Occipital lobe (tissue), 1 donor: ENCODE measurements at regions not wholly inside any gene's neighbourhood (a gene's known extent, or its start where the extent isn't known, plus 50 kb on each side); places are given as distances from the start of the nearest gene placed in this dataset.
A peak's percentile ranks its signal among the peaks of the same experiment; 100 is the strongest.

Source experiments
- DNase-seq: peaks from one replicate; lab custom pipeline; 2025; lab: John Stamatoyannopoulos, UW

DNA sequence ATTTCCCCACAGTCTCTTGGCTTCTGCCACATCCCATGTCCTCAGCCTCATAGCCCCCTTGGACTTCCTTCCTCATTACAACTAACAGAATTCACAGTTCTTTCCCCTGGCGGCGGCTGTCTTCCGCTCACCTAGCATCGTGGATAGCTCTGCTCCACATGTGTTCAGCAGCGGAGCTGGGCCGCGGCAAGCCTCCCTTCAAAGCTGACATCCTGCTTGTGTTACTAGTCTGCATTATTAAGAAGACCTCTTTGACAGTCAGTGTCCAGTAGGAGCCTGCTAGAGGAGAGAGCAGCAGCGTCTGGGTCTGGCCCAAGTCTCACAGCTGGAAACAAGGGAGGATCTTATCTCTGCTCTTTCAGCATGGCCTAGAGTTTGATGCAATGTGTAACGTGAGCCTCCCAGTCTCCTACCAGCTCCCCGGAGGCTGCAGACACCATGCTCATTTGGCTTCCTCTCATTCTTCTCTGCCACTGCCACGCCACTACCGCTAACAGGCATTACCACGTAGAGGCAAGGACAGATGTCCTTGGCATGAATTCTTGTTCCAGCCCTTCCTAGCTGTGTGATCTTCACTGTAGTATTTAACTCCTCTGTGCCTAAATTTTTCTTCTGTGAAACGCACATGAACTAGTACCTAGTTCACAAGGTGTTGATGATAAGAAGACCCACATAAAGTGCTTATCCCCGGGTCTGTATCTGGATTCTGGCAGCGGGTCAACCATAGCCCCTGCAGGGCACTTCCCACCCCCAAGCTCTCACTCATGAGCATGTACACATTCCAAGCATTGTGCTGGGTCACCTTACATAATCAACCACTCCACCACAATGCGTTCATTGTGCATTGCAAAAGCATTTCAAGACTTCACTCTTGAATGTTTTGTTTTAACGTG lies 107.1 kb upstream of the BACH2 start:
- no peak for DNase-seq

- DNase-seq, result no peak
These were observed 106.2 kb upstream of the BACH2 start for GRCh38 chr6:90402831-90403192.

DNA sequence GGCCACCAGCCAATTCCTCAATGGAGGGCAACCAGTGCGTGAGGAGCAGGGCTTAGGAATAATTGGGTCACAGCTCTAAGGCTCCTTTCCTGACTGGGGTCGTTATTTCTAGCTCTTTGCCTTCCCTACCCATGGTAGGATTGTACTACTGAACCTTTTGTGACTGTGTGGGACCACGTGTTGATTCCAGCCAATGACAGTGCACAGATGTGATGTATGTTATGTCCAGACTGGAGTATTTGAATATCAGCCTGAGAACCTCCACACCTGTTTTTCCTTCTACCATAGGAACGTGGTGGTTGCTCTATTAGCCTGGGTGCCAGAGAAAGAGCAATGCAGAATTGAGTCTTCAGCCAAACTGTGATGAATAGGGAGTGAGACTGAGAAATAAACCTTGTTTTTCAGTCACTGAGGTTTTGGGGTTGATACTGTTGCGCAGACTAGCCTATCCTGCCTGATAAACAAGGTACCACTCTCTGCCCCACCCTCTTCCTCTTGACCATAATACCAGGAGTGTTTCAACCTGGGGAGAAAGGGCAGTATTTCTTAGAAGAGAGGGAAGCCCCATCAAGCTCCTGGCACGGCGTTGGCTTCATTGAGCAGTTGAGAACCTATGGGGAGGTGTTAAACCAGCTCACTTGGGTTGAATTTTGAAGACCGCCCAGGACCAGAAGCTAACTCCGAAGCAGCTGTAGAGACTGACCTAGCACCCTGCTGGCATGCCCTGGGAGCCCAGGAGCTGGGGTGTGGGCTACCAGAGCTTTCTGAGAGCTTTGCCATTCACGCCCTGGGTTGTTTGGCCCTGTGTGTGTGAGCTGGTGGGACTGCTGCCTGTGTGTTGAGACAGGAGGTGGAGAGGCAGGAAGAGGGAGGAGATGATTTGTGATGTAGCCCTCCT lies 105.5 kb upstream of the BACH2 start:
- DNase-seq, result no peak

GRCh38 chr6:90399970-90400369 lies 103.3 kb upstream of the BACH2 start:
- DNase-seq, result no peak

GRCh38 chr6:90397929-90398674 lies 101.5 kb upstream of the BACH2 start:
- DNase-seq, result no peak

- no peak for DNase-seq
These were observed 100.4 kb upstream of the BACH2 start for GRCh38 chr6:90397047-90397446.

GRCh38 chr6:90393232-90393884 lies 96.7 kb upstream of the BACH2 start:
- DNase-seq, result peak; percentile 13

DNA sequence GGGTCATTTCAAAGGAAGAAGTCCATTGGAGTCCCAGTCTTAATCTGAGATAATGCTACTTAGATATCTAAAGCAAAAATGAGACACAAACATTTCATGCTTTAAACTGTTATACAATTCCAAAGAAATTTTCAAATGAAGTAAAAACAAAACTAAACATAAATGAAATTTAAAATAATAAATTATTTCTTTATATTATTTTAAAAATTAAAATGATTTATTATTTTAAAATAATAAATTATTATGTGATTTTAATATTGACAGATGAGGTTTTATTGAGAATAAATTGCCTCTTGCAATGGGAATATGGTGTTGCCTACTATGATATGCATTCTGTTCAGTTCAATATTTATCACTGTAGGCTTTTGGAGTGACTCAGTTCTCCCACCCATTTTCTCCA lies 93.7 kb upstream of the BACH2 start:
- DNase-seq, result no peak

- DNase-seq, result no peak
These were observed 91.8 kb upstream of the BACH2 start for GRCh38 chr6:90388395-90388794.

DNA sequence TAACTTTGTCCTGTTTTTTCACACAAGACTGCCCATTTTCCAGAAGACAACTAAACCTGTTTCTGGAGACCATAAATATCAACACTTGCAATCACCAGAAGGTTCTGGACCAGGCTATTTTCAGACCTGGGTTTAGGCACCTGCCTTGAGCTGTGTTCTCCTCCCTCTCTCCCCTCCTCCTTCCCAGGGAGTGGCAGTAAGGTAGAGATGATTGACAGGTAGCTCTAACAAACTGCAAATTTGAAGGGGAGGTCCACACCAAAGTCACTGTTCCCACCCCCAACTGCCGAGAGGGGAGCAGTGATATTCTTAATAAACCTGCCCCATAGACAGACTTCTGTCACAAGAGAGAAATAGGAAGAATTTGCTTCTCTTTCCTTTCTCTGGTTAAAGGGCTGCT lies 91.2 kb upstream of the BACH2 start:
- DNase-seq, result no peak

DNA sequence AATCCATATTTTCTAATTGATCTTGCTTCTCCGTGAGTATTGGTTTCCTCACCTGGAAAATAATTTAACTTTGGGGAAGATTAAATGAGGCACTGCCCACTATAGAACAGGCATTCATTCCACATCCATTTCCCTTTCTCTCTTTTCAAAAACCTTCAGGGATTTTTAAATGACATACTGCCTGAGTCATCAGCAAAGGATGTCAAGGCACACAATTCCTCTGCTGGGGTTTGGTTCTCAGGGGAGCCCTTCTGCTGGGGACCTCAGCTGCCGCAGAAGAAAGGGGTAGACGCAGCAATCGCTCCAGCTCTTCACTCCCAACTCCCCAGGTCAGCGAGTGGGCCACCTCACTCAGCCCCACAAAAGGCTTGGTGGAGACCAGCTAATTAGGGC lies 90.7 kb upstream of the BACH2 start:
- DNase-seq, result no peak

GRCh38 chr6:90386399-90387382 lies 90.0 kb upstream of the BACH2 start:
- DNase-seq, result no peak

DNA sequence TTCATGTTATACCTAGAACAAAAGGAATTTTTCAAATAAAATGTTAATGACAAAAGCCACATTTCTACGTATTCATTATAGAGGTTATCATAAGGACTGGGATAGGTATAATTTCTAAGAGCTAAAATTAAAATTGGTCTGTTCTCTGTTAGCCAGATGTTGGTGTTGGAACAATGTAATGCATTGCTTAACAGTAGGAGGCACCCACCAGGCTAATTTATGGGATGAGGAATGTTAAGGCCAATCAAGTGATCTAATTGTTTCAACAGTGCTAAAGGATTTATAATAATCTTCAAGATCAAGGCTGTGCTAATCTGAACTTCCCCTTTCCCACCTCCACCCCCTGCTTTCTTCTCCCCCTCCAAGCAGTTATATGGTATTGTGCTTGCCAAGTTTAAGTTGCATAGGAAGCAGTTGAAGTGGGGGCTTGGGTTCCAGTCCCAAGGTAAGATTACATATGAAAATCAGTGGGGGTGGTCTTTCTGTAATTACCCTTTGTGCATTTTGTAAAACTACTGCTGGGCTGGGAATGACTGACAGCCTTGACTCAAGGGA lies 89.2 kb upstream of the BACH2 start:
- DNase-seq, result no peak

DNA sequence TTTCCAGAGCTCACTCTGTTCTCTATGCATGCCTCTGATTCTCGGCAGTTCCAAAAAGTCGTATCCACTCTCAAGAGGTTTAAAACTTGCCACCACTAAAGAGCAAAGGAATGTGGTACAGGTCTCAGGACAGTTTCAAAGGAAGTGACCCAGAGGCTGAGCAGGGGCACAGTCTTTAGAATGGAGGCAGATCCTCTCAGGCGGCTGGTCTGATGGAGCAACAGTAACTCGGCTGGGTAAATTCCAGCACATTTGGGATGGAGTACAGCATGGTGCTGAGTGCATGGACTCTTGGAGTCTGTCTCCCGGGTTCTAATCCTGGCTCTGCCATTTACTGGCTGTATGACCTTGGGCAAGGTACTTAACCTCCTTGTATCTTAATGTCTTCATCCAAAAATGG lies 88.1 kb upstream of the BACH2 start:
- no peak for DNase-seq

GRCh38 chr6:90383196-90383822 lies 86.7 kb upstream of the BACH2 start:
- DNase-seq, result no peak

DNA sequence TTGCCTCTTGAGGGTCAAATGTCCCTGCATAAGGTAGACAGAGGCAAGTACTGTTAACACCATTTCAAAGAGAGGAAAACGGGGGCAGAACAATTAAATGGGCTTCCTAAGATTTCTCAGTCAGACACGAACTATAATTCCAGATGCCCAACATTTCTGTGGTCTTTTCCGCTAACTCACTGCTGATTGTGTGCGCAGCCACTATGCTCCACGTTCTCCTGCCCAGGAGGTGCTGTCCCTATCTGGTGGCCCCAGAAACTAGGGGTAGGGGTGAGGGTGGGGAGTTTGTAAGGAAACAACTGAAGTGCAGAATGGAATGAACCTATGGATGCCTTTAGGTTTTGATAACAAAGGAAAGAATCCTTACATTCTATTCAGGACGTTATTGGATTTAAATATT lies 86.1 kb upstream of the BACH2 start:
- no peak for DNase-seq

- DNase-seq, result no peak
These were observed 79.2 kb upstream of the BACH2 start for GRCh38 chr6:90375681-90376439.

- no peak for DNase-seq
These were observed 77.6 kb upstream of the BACH2 start for GRCh38 chr6:90374201-90374600.

DNA sequence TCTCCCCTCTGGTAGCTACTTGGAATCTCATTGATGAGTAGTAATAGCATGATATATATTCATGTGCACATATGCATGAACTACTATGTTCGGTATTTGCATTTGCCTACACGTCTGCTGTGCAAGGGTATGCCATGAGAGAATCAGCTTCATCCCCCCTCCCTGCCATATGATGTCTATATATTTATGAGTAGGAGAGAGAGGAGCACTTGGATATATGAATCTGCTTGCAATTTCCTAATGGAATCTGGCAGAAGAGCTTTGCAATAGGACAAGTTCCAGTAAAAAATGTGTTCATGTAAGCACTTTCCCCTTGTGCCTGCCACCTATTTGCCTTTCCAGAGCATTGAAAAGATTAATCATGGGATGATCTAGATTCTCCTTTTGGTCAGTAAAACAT lies 76.2 kb upstream of the BACH2 start:
- DNase-seq, result no peak
